PC-9 (cell line): ENCODE measurements at regions not wholly inside any gene's neighbourhood (a gene's known extent, or its start where the extent isn't known, plus 50 kb on each side); places are given as distances from the start of the nearest gene placed in this dataset.
"Not testable (repeated sequence)": the region's sequence is repeated elsewhere in the genome, so short reads cannot be mapped to it uniquely, and the experiment has no call there.

Source experiments
- BruUV-seq: library from RNA; stranded (reverse); fragments of 400-500 nt; replicated peaks from 2 replicates; lab custom pipeline; 2021; lab: Mats Ljungman, UMichigan
- CTCF ChIA-PET: fragments of 300-600 bp; sonication (Branson Sonifier 250); formaldehyde crosslinking; loops from one replicate; lab custom pipeline; 2022; ENCODE audit warnings: antibody characterized with exemption; lab: Charles Lee
- POLR2A ChIA-PET: fragments of 300-600 bp; sonication (Branson Sonifier 250); formaldehyde crosslinking; loops from one replicate; lab custom pipeline; 2022; ENCODE audit warnings: antibody characterized with exemption; ENCODE audit not compliant: unreplicated experiment; lab: Charles Lee
- DNase-seq, 2 experiments: peaks; one replicate each; pipeline versions ENCODE4 v3.0.0 to v3.0.0-alpha.2; 2015 to 2022; ENCODE audit warnings: mixed read lengths in 1 of 2
- H2AFZ ChIP-seq: fragments of 200-600 bp; sonication (generic); 2 replicates; pipeline ENCODE4 v1.8.1; 2017; ENCODE audit warnings: antibody characterized with exemption
- H3F3A ChIP-seq: fragments of 200-600 bp; sonication (generic); 2 replicates; pipeline ENCODE4 v1.8.1; 2017; ENCODE audit warnings: antibody characterized with exemption, mild to moderate bottlenecking, low read depth; ENCODE audit not compliant: insufficient read depth
- H3K27ac ChIP-seq: fragments of 200-600 bp; sonication (generic); 2 replicates; pipeline ENCODE4 v1.6.1; 2016; ENCODE audit warnings: mixed run types
- H3K27me3 ChIP-seq: fragments of 200-600 bp; sonication (generic); 2 replicates; pipeline ENCODE4 v1.6.1; 2016; ENCODE audit warnings: low read depth, mixed run types; ENCODE audit not compliant: insufficient read depth
- H3K36me3 ChIP-seq: fragments of 200-600 bp; sonication (generic); 2 replicates; pipeline ENCODE4 v1.6.1; 2016; ENCODE audit warnings: low read depth, mixed run types
- H3K4me1 ChIP-seq: fragments of 200-600 bp; sonication (generic); replicated peaks from 2 replicates; pipeline ENCODE4 v1.6.1; 2016; ENCODE audit warnings: mixed run types; ENCODE audit not compliant: insufficient read depth
- H3K4me2 ChIP-seq: fragments of 200-600 bp; sonication (generic); 2 replicates; pipeline ENCODE4 v1.6.1; 2017; ENCODE audit warnings: mixed run types
- H3K4me3 ChIP-seq: fragments of 200-600 bp; sonication (generic); 2 replicates; pipeline ENCODE4 v1.6.1; 2016; ENCODE audit warnings: mixed run types
- H3K79me2 ChIP-seq: fragments of 200-600 bp; sonication (generic); 2 replicates; pipeline ENCODE4 v1.6.1; 2017; ENCODE audit warnings: low read depth, mixed run types
- H3K9me2 ChIP-seq: fragments of 200-600 bp; sonication (generic); 2 replicates; pipeline ENCODE4 v1.8.1; 2017; ENCODE audit warnings: mild to moderate bottlenecking; ENCODE audit not compliant: insufficient read depth
- H3K9me3 ChIP-seq: fragments of 200-600 bp; sonication (generic); 2 replicates; pipeline ENCODE4 v1.8.1; 2016; ENCODE audit warnings: low read depth; ENCODE audit not compliant: insufficient read depth
- H4K20me1 ChIP-seq: fragments of 200-600 bp; sonication (generic); 2 replicates; pipeline ENCODE4 v1.8.1; 2017; ENCODE audit not compliant: insufficient read depth
- CTCF ChIP-seq: fragments of 200-600 bp; sonication (generic); conservative IDR thresholded peaks from 2 replicates; pipeline ENCODE4 v1.6.1; 2017; ENCODE audit warnings: mixed run types, antibody characterized with exemption, mild to moderate bottlenecking, moderate library complexity
- EZH2 ChIP-seq: fragments of 200-600 bp; sonication (generic); IDR thresholded peaks from 2 replicates; pipeline ENCODE4 v1.8.0; 2017; ENCODE audit warnings: antibody characterized with exemption, low read depth
- intact Hi-C: fragments of 100-400 bp; cut with micrococcal nuclease; formaldehyde crosslinking; loops from one replicate; pipeline ENCODE4 v1.10.0; 2022; ENCODE audit not compliant: unreplicated experiment

GRCh38 chrX:27254656-27255055 lies 208.5 kb downstream of the PPP4R3C start:
- Histone ChIP-seq H2AFZ (no peak overlapping the region), H3K9me2 (no peaks in the 10 kb centered on the region), H3K4me1 (no peaks in the 10 kb centered on the region), H3K36me3 (no peaks in the 10 kb centered on the region), H3K4me2 (no peak overlapping the region), H3F3A (no peaks in the 10 kb centered on the region), H3K4me3 (no peak overlapping the region), H3K27ac (no peak overlapping the region), H3K79me2 (no peaks in the 10 kb centered on the region), H3K27me3 (no peaks in the 10 kb centered on the region), H3K9me3 (no peaks in the 10 kb centered on the region), H4K20me1 (no peaks in the 10 kb centered on the region)
- no peak for DNase-seq
- POLR2A ChIA-PET, result no interaction called here
- no TSS peak for BruUV-seq
- intact Hi-C loops, result no loop called here
- CTCF ChIA-PET, result no interaction called here
- TF ChIP-seq EZH2, result no peak

GRCh38 chrX:27251369-27251768 lies 211.8 kb downstream of the PPP4R3C start:
- Histone ChIP-seq H3K9me3 (no peaks in the 10 kb centered on the region), H2AFZ (no peak overlapping the region), H3K4me1 (no peaks in the 10 kb centered on the region), H3K4me2 (no peak overlapping the region), H3K27me3 (no peaks in the 10 kb centered on the region), H4K20me1 (no peaks in the 10 kb centered on the region), H3K9me2 (no peaks in the 10 kb centered on the region), H3K36me3 (no peaks in the 10 kb centered on the region), H3K27ac (no peak overlapping the region), H3K4me3 (no peak overlapping the region), H3K79me2 (no peaks in the 10 kb centered on the region), H3F3A (no peaks in the 10 kb centered on the region)
- no peak for DNase-seq
- ChIA-PET CTCF (no interaction called here), POLR2A (no interaction called here)
- BruUV-seq, result no TSS peak
- TF ChIP-seq CTCF (no peak), EZH2 (no peak)
- intact Hi-C loops, result no loop called here

GRCh38 chrX:27242581-27242980 lies 220.6 kb downstream of the PPP4R3C start:
- CTCF ChIA-PET, result no interaction called here
- no peaks in the 10 kb centered on the region for H3K36me3 ChIP-seq
- H3K4me1 ChIP-seq, result no peaks in the 10 kb centered on the region
- no peak overlapping the region for H3K27ac ChIP-seq
- H3K9me3 ChIP-seq, result no peaks in the 10 kb centered on the region
- no peak for TF ChIP-seq EZH2
- no peak for TF ChIP-seq CTCF
- no peaks in the 10 kb centered on the region for H3K79me2 ChIP-seq
- H3K4me3 ChIP-seq, result no peak overlapping the region
- H3F3A ChIP-seq, result no peaks in the 10 kb centered on the region
- POLR2A ChIA-PET, result no interaction called here
- no TSS peak for BruUV-seq
- H3K27me3 ChIP-seq, result no peaks in the 10 kb centered on the region
- H3K9me2 ChIP-seq, result no peaks in the 10 kb centered on the region
- no peak overlapping the region for H3K4me2 ChIP-seq
- H4K20me1 ChIP-seq, result no peaks in the 10 kb centered on the region
- DNase-seq, result no peak
- H2AFZ ChIP-seq, result no peak overlapping the region
- intact Hi-C loops, result no loop called here

- Histone ChIP-seq H3K4me2 (no peak overlapping the region), H3K4me1 (no peaks in the 10 kb centered on the region), H3K79me2 (no peaks in the 10 kb centered on the region), H3K27me3 (no peaks in the 10 kb centered on the region), H3K9me2 (no peaks in the 10 kb centered on the region), H3F3A (no peaks in the 10 kb centered on the region), H3K4me3 (no peak overlapping the region), H3K27ac (no peak overlapping the region), H2AFZ (no peak overlapping the region), H3K36me3 (no peaks in the 10 kb centered on the region), H4K20me1 (no peaks in the 10 kb centered on the region), H3K9me3 (no peaks in the 10 kb centered on the region)
- no peak for TF ChIP-seq EZH2
- TF ChIP-seq CTCF, result no peak
- ChIA-PET POLR2A (no interaction called here), CTCF (no interaction called here)
- DNase-seq, result no peak
- BruUV-seq, result no TSS peak
- intact Hi-C loops, result no loop called here
Observed at GRCh38 chrX:27241981-27242380, 221.2 kb downstream of the PPP4R3C start.

- DNase-seq, BruUV-seq: not testable (repeated sequence)
Observed at GRCh38 chrX:27240042-27240441, 223.1 kb downstream of the PPP4R3C start.

More at GRCh38 chrX:27240042-27240441, 223.1 kb downstream of the PPP4R3C start:
- H3K9me3 ChIP-seq, H3K27ac ChIP-seq, H3K4me1 ChIP-seq, CTCF ChIA-PET, H3K4me2 ChIP-seq, H3K27me3 ChIP-seq, H3K36me3 ChIP-seq, H3K4me3 ChIP-seq, H2AFZ ChIP-seq, intact Hi-C loops, H4K20me1 ChIP-seq, H3F3A ChIP-seq, H3K79me2 ChIP-seq, POLR2A ChIA-PET, H3K9me2 ChIP-seq: not testable (repeated sequence)
